Immature natural killer cell (primary cell): ENCODE measurements at regions not wholly inside any gene's neighbourhood (a gene's known extent, or its start where the extent isn't known, plus 50 kb on each side); places are given as distances from the start of the nearest gene placed in this dataset.
A peak's percentile ranks its signal among the peaks of the same experiment; 100 is the strongest.
"Not testable (repeated sequence)": the region's sequence is repeated elsewhere in the genome, so short reads cannot be mapped to it uniquely, and the experiment has no call there.

Source experiments
- DNase-seq, 3 donors: peaks; one replicate each; pipeline ENCODE4 v3.0.0; 2022; ENCODE audit warnings: mixed read lengths in 1 of 3
- H3K27ac Mint-ChIP-seq, 6 donors: one replicate each; pipeline ENCODE4 v1.8.0; 2020; ENCODE audit warnings: mixed read lengths in 6 of 6, mild to moderate bottlenecking in 5 of 6, inconsistent platforms in 4 of 6, moderate library complexity in 3 of 6
- H3K27me3 Mint-ChIP-seq, 3 donors: one replicate each; pipeline ENCODE4 v1.8.0; 2020 to 2021; ENCODE audit warnings: low read depth in 3 of 3, mild to moderate bottlenecking in 3 of 3, mixed read lengths in 3 of 3, moderate library complexity in 3 of 3, inconsistent platforms in 1 of 3
- H3K36me3 Mint-ChIP-seq, 3 donors: one replicate each; pipeline ENCODE4 v1.8.0; 2020; ENCODE audit warnings: mixed read lengths in 3 of 3, inconsistent platforms in 2 of 3, mild to moderate bottlenecking in 2 of 3
- H3K4me1 Mint-ChIP-seq, 2 donors: one replicate each; pipeline ENCODE4 v1.8.0; 2020; ENCODE audit warnings: inconsistent platforms in 2 of 2, mild to moderate bottlenecking in 2 of 2, mixed read lengths in 2 of 2, moderate library complexity in 1 of 2
- H3K4me3 Mint-ChIP-seq, 5 donors: one replicate each; pipeline ENCODE4 v1.8.0; 2020; ENCODE audit warnings: mild to moderate bottlenecking in 5 of 5, mixed read lengths in 5 of 5, inconsistent platforms in 3 of 5, moderate library complexity in 3 of 5
- H3K9me3 Mint-ChIP-seq, 6 donors: one replicate each; pipeline ENCODE4 v1.8.0; 2020; ENCODE audit warnings: mild to moderate bottlenecking in 6 of 6, mixed read lengths in 6 of 6, inconsistent platforms in 4 of 6, moderate library complexity in 3 of 6

GRCh38 chr14:86798330-86798729, 1194.7 kb downstream of the GALC start:
- no peak for DNase-seq
- no peaks in the 10 kb centered on the region for H3K4me1 Mint-ChIP-seq
- peaks cover under 1 to 28% (median 6%) of the 10 kb centered on the region in 6 donors for H3K9me3 Mint-ChIP-seq

GRCh38 chr14:86797075-86797351, 1196.0 kb downstream of the GALC start:
- Mint-ChIP-seq H3K27me3 (peaks cover 0 to 2% (median 0%) of the 10 kb centered on the region in 3 donors), H3K4me3 (no peak overlapping the region)
- DNase-seq = no peak

More at GRCh38 chr14:86798330-86798729, 1194.7 kb downstream of the GALC start:
- H3K27ac Mint-ChIP-seq = no peak overlapping the region
- no peak overlapping the region for H3K4me3 Mint-ChIP-seq
- H3K27me3 Mint-ChIP-seq = no peaks in the 10 kb centered on the region
- H3K36me3 Mint-ChIP-seq = no peaks in the 10 kb centered on the region

DNA sequence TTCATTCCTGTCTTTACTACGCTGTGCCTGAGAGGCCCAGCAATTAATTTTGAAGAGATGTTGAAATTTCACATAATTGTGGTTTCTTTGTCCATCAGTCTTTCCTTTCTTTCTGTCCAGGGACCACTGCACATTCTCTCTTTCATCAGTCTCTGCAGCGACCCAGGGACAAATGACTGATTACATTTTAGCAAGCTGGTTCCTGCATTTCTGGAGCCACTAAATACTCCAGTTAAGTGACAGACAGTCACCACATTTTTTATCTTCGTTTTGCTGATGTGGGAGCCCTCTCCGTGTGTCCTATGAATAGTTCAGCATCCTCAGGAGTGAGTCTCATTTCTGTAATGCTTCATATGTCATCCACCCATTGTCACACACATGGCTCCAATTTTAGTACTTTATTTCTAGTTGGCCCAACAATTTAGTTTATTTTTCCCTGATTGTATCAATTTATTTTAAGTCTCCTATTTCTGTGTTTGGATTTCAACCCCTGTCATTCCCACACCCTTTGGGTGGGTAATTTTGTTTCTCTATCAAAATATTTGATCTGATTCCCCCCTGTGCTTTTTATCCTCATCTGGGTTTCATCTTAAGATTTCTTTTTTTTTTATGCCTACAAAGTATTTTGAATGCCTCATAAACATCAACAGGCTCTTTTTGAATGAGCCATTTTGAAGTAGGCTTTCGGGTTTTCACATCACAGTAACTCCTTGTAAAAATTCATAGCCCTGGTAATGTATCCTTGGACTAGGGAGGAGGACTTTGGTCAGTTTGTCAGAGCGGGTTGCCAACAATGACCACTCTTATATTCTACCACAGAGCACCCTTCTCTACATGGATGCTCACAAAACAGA, 1196.5 kb downstream of the GALC start:
- peaks cover 2 to 23% (median 8%) of the 10 kb centered on the region in 6 donors for H3K9me3 Mint-ChIP-seq
- no peak overlapping the region for H3K27ac Mint-ChIP-seq
- H3K4me1 Mint-ChIP-seq = no peaks in the 10 kb centered on the region
- no peak for DNase-seq
- H3K27me3 Mint-ChIP-seq = peaks cover 0 to 2% (median 0%) of the 10 kb centered on the region in 3 donors
- H3K4me3 Mint-ChIP-seq = no peak overlapping the region
- H3K36me3 Mint-ChIP-seq = no peaks in the 10 kb centered on the region

More at GRCh38 chr14:86797075-86797351, 1196.0 kb downstream of the GALC start:
- no peaks in the 10 kb centered on the region for H3K36me3 Mint-ChIP-seq
- peaks cover 2 to 26% (median 8%) of the 10 kb centered on the region in 6 donors for H3K9me3 Mint-ChIP-seq
- no peaks in the 10 kb centered on the region for H3K4me1 Mint-ChIP-seq
- no peak overlapping the region for H3K27ac Mint-ChIP-seq

DNA sequence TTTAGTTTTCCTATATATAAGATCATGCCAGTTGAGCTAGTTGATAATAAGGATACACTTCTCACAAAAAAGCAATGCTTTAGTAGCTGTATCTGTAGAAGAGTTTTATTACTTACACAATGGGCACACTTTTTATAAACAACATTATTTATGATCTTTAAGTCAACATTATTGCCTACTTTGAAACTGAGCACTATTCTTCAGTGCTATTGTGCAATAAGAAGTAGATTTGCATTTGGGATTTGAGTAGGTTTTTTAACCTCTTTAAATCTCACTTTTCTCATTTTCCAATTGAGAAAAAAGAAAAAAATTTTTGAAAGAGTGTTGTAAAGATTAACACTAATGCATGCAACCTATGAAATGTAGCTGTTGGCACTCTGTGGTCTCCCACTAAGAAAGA, 1198.3 kb downstream of the GALC start:
- Mint-ChIP-seq H3K4me3 (no peak overlapping the region), H3K9me3 (peaks cover 5 to 39% (median 7%) of the 10 kb centered on the region in 6 donors), H3K36me3 (no peaks in the 10 kb centered on the region), H3K27me3 (peaks cover 0 to 2% (median 0%) of the 10 kb centered on the region in 3 donors), H3K4me1 (no peaks in the 10 kb centered on the region), H3K27ac (no peak overlapping the region)
- no peak for DNase-seq

- Mint-ChIP-seq H3K27ac (no peak overlapping the region), H3K27me3 (peaks cover 0 to 2% (median 0%) of the 10 kb centered on the region in 3 donors), H3K9me3 (peaks cover 2 to 24% (median 7%) of the 10 kb centered on the region in 6 donors), H3K4me3 (no peak overlapping the region), H3K4me1 (no peaks in the 10 kb centered on the region), H3K36me3 (no peaks in the 10 kb centered on the region)
- DNase-seq = no peak
These were observed 1202.3 kb downstream of the GALC start for GRCh38 chr14:86790408-86791364.

- H3K27ac Mint-ChIP-seq = no peak overlapping the region
- no peak for DNase-seq
These were observed 1204.8 kb downstream of the GALC start for GRCh38 chr14:86788224-86788623.

DNA sequence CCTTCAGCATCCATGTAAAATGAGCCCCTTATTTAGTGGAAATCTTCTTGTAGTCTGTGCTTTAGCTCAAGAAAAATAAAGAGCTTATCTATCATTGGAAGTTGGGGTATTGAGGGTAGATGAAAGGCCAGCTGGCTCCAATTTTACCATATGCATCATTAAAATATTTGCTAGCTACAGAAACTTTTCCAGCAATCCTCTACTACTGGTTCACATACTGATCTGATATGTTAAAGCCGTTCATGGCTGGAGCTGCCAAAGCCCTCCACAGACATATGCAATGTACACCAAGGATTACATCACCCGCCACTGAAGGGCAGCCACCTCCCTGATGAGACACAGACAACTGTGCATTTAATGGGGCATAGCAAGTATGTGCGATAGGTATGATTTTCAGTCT, 1205.3 kb downstream of the GALC start:
- Mint-ChIP-seq H3K27me3 (peaks cover 0 to 2% (median 0%) of the 10 kb centered on the region in 3 donors), H3K9me3 (peaks cover 4 to 26% (median 9%) of the 10 kb centered on the region in 6 donors), H3K27ac (no peak overlapping the region), H3K4me3 (no peak overlapping the region), H3K36me3 (no peaks in the 10 kb centered on the region), H3K4me1 (no peaks in the 10 kb centered on the region)
- no peak for DNase-seq

More at GRCh38 chr14:86788224-86788623, 1204.8 kb downstream of the GALC start:
- Mint-ChIP-seq H3K36me3 (no peaks in the 10 kb centered on the region), H3K9me3 (peaks cover 4 to 28% (median 10%) of the 10 kb centered on the region in 6 donors), H3K4me3 (no peak overlapping the region), H3K4me1 (no peaks in the 10 kb centered on the region), H3K27me3 (peaks cover 0 to 2% (median 0%) of the 10 kb centered on the region in 3 donors)

DNA sequence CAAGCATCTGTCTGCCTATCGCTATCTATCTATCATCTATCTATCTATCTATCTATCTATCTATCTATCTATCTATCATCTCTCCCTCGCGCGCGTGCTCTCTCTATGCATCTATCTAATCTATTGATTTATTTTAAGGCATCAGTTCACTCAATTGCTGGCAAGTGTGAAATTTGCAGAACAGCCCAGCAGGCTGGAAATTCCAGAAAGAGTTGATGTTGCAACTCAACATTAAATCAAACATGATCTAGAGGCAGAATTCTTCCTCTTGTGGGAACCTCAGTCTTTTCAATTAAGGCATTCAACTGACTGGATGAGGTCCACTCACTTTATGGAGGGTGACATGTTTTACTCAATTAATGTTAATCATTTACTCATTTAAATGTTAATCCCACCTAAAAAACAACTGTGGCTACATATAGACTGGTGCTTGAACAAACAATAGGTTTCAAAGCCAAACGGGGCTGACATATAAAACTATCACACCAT, 1210.8 kb downstream of the GALC start:
- Mint-ChIP-seq H3K4me3 (no peak overlapping the region), H3K27me3 (peaks cover 0 to 1% (median 0%) of the 10 kb centered on the region in 3 donors), H3K9me3 (peaks cover 4 to 38% (median 9%) of the 10 kb centered on the region in 6 donors), H3K36me3 (no peaks in the 10 kb centered on the region), H3K4me1 (no peaks in the 10 kb centered on the region), H3K27ac (no peak overlapping the region)
- DNase-seq = no peak

- no peak overlapping the region for H3K27ac Mint-ChIP-seq
- DNase-seq = no peak
- no peaks in the 10 kb centered on the region for H3K4me1 Mint-ChIP-seq
- H3K27me3 Mint-ChIP-seq = peaks cover 0 to 1% (median 0%) of the 10 kb centered on the region in 3 donors
- H3K36me3 Mint-ChIP-seq = peaks cover 0 to 3% (median 0%) of the 10 kb centered on the region in 3 donors
- H3K9me3 Mint-ChIP-seq = peaks cover 4 to 45% (median 9%) of the 10 kb centered on the region in 6 donors
- H3K4me3 Mint-ChIP-seq = no peak overlapping the region
These were observed 1212.0 kb downstream of the GALC start for GRCh38 chr14:86780876-86781510.

DNA sequence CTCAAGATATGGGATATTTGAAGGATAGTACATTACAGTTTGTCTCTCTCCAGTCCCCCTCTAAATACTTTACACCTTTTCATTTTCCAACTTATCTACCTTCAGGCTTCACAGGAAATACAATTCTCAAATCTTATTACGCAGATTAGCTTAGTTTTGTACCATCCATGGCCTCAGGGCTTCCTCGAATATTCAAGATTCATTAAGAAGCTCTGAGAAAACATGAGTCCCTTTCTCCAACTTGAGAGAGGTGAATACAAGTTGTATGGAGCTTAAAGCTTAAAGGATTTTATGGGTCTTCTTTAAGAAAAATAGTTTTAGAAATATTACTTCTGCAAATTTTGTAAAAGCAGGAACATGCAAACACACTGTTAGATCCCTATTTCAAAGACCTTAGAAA, 1212.5 kb downstream of the GALC start:
- Mint-ChIP-seq H3K9me3 (peaks cover 4 to 51% (median 9%) of the 10 kb centered on the region in 6 donors), H3K27ac (no peak overlapping the region), H3K4me1 (no peaks in the 10 kb centered on the region), H3K36me3 (peaks cover 0 to 3% (median 0%) of the 10 kb centered on the region in 3 donors), H3K27me3 (peaks cover 0 to 3% (median 0%) of the 10 kb centered on the region in 3 donors), H3K4me3 (no peak overlapping the region)
- no peak for DNase-seq

DNA sequence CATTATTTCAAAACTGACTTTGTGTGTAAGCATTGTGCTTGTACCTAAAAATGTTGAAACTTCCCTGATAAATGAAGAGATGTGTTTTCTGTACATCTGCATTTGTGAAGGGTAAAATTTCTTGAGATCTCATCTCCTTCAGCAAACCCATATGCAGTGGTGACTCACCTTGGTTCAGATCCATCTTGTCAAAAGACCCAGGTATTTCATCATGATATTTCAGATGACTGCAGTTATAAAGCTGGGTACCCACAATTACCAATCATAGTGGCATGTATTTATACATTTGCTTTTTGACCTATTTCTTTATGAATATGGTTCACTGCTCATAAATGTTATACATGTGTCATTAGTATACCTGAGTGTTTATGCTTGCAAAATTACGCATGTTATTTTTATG, 1213.6 kb downstream of the GALC start:
- H3K27me3 Mint-ChIP-seq = peaks cover 0 to 3% (median 0%) of the 10 kb centered on the region in 3 donors
- no peak overlapping the region for H3K27ac Mint-ChIP-seq
- no peak for DNase-seq
- H3K36me3 Mint-ChIP-seq = peaks cover 0 to 3% (median 0%) of the 10 kb centered on the region in 3 donors
- peaks cover 2 to 53% (median 7%) of the 10 kb centered on the region in 6 donors for H3K9me3 Mint-ChIP-seq
- H3K4me3 Mint-ChIP-seq = no peak overlapping the region
- no peaks in the 10 kb centered on the region for H3K4me1 Mint-ChIP-seq

GRCh38 chr14:86777963-86778602, 1214.9 kb downstream of the GALC start:
- Mint-ChIP-seq H3K27ac (peak overlapping the region in 1 of 6 donors; percentile 3), H3K4me1 (no peaks in the 10 kb centered on the region), H3K27me3 (peaks cover 0 to 3% (median 0%) of the 10 kb centered on the region in 3 donors), H3K4me3 (no peak overlapping the region), H3K9me3 (peaks cover 1 to 57% (median 6%) of the 10 kb centered on the region in 6 donors), H3K36me3 (peaks cover 0 to 3% (median 0%) of the 10 kb centered on the region in 3 donors)
- DNase-seq = no peak

DNA sequence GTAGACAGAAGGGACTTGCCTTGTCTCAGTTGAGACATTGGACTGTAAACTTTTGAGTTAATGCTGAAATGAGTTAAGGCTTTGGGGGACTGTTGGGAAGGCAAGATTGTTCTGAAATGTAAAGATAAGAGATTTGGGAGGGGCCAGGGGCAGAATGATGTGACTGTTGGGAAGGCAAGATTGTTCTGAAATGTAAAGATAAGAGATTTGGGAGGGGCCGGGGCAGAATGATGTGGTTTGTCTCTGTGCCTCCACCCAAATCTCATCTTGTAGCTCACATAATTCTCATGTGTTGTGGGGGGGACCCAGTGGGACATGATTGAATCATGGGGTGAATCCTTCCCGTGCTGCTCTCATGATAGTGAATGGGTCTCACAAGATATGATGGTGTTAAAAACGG, 1217.1 kb downstream of the GALC start:
- H3K27ac Mint-ChIP-seq, DNase-seq, H3K4me1 Mint-ChIP-seq, H3K36me3 Mint-ChIP-seq, H3K4me3 Mint-ChIP-seq, H3K27me3 Mint-ChIP-seq: not testable (repeated sequence)
- peaks cover 7 to 51% (median 9%) of the 10 kb centered on the region in 6 donors for H3K9me3 Mint-ChIP-seq
